ENCODE measurements at regions not wholly inside any gene's neighbourhood (a gene's known extent, or its start where the extent isn't known, plus 50 kb on each side); places are given as distances from the start of the nearest gene placed in this dataset.

DNA sequence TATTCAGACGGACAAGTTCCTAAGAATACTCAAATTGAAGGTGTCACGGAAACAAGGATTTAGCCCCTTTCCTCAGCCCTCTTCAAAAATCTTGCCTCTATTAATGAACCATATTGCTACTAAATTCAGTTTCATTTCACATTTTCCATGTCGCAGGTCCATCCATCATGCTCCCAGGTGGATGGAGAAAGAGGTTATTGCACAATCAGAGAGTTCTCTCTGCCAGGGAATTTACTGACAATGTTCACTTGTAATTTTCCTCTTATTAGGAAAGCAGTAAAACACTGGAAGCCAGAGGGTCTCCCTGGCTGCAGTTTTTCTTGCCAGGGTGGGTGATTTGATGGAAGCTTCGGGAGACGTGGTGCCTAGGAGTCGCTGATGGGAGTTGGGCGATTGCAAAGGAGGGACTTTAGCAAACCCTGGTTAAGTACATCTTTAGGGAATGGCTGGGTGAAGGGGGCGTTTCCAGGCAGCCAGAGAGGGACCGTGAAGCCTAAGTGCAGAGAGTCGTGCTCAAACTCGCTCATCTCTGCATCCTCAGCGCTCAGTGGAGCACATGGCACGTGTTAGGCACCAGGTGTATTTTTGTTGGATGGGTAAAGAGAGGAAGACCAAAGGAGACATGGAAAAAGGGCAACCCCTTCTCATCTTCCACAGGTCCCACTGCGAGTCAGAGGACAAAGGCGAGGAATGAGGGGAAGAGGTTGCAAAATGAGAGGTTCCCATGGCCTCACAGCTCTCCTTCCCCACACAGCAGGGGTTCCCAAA lies 321.9 kb upstream of the CDH4 start:
- H3K4me1 Mint-ChIP-seq = no peaks in the 10 kb centered on the region
- H3K4me3 Mint-ChIP-seq = no peak overlapping the region
- no peak for ATAC-seq
- H3K9me3 ChIP-seq (ENCODE audit: control insufficient read depth, low read length, poor library complexity, severe bottlenecking) = no peaks in the 10 kb centered on the region
- peaks cover 26% of the 10 kb centered on the region for H3K27me3 Mint-ChIP-seq
- no peak overlapping the region for H3K27ac Mint-ChIP-seq
- DNase-seq = no peak
- H3K36me3 Mint-ChIP-seq (ENCODE audit: low read depth) = no peaks in the 10 kb centered on the region

- no peaks in the 10 kb centered on the region for H3K36me3 Mint-ChIP-seq (ENCODE audit: low read depth)
- no peaks in the 10 kb centered on the region for H3K9me3 ChIP-seq (ENCODE audit: control insufficient read depth, low read length, poor library complexity, severe bottlenecking)
Measured at GRCh38 chr20:60931696-60932095, 320.4 kb upstream of the CDH4 start.

GRCh38 chr20:60934724-60935123 lies 317.3 kb upstream of the CDH4 start:
- Mint-ChIP-seq H3K4me3 (no peak overlapping the region), H3K4me1 (no peaks in the 10 kb centered on the region), H3K27me3 (peaks cover 25% of the 10 kb centered on the region), H3K36me3 (ENCODE audit: low read depth) (no peaks in the 10 kb centered on the region), H3K27ac (no peak overlapping the region)
- H3K9me3 ChIP-seq (ENCODE audit: control insufficient read depth, low read length, poor library complexity, severe bottlenecking) = no peaks in the 10 kb centered on the region
- ATAC-seq = no peak
- DNase-seq = no peak

More at GRCh38 chr20:60931696-60932095, 320.4 kb upstream of the CDH4 start:
- DNase-seq = no peak
- Mint-ChIP-seq H3K27ac (no peak overlapping the region), H3K4me3 (no peak overlapping the region), H3K4me1 (no peaks in the 10 kb centered on the region), H3K27me3 (peaks cover 26% of the 10 kb centered on the region)
- no peak for ATAC-seq

DNA sequence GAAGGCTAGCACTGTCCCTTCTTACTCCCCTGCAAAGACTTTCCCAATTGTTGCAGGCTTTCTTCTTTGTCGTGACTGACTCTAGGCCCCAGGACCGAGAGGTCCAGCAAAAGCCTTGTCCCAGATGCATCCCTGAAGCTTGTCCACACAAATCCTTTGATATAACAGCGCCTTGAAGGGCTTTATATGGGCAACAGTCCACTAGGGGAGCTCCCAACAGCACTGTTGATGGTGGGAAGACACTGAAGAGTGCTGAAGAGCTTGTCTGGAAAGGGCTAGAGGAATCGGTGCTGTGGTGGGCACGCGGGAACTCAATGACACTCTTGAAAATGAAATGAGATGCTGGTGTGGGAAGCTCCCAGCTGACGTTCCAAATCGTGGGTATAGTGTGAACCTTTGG lies 316.1 kb upstream of the CDH4 start:
- ATAC-seq (no peak), DNase-seq (no peak)
- Mint-ChIP-seq H3K27me3 (peaks cover 18% of the 10 kb centered on the region), H3K36me3 (ENCODE audit: low read depth) (no peaks in the 10 kb centered on the region), H3K4me1 (no peaks in the 10 kb centered on the region), H3K27ac (no peak overlapping the region), H3K4me3 (no peak overlapping the region)
- no peaks in the 10 kb centered on the region for H3K9me3 ChIP-seq (ENCODE audit: control insufficient read depth, low read length, poor library complexity, severe bottlenecking)

- Mint-ChIP-seq H3K4me3 (no peak overlapping the region), H3K36me3 (ENCODE audit: low read depth) (no peaks in the 10 kb centered on the region), H3K27me3 (peaks cover 2% of the 10 kb centered on the region), H3K4me1 (no peaks in the 10 kb centered on the region), H3K27ac (no peak overlapping the region)
- H3K9me3 ChIP-seq (ENCODE audit: control insufficient read depth, low read length, poor library complexity, severe bottlenecking) = no peaks in the 10 kb centered on the region
- ATAC-seq (no peak), DNase-seq (no peak)
Measured at GRCh38 chr20:60937585-60937984, 314.5 kb upstream of the CDH4 start.

- no peak for DNase-seq
- no peaks in the 10 kb centered on the region for H3K4me1 Mint-ChIP-seq
- H3K36me3 Mint-ChIP-seq (ENCODE audit: low read depth) = no peaks in the 10 kb centered on the region
- ATAC-seq = no peak
- H3K4me3 Mint-ChIP-seq = no peak overlapping the region
- H3K9me3 ChIP-seq (ENCODE audit: control insufficient read depth, low read length, poor library complexity, severe bottlenecking) = no peaks in the 10 kb centered on the region
- H3K27ac Mint-ChIP-seq = no peak overlapping the region
- H3K27me3 Mint-ChIP-seq = no peaks in the 10 kb centered on the region
Measured at GRCh38 chr20:60941379-60941778, 310.7 kb upstream of the CDH4 start.

GRCh38 chr20:60947819-60948218 lies 304.2 kb upstream of the CDH4 start:
- H3K36me3 Mint-ChIP-seq (ENCODE audit: low read depth) = no peaks in the 10 kb centered on the region
- ATAC-seq (no peak), DNase-seq (no peak)
- no peaks in the 10 kb centered on the region for H3K4me1 Mint-ChIP-seq
- H3K9me3 ChIP-seq (ENCODE audit: control insufficient read depth, low read length, poor library complexity, severe bottlenecking) = no peaks in the 10 kb centered on the region
- H3K27ac Mint-ChIP-seq = no peak overlapping the region
- no peak overlapping the region for H3K4me3 Mint-ChIP-seq
- H3K27me3 Mint-ChIP-seq = no peaks in the 10 kb centered on the region

GRCh38 chr20:60948224-60948623 lies 303.8 kb upstream of the CDH4 start:
- no peaks in the 10 kb centered on the region for H3K27me3 Mint-ChIP-seq
- ATAC-seq = no peak
- H3K27ac Mint-ChIP-seq = no peak overlapping the region
- no peak for DNase-seq
- H3K9me3 ChIP-seq (ENCODE audit: control insufficient read depth, low read length, poor library complexity, severe bottlenecking) = no peaks in the 10 kb centered on the region
- no peaks in the 10 kb centered on the region for H3K36me3 Mint-ChIP-seq (ENCODE audit: low read depth)
- no peaks in the 10 kb centered on the region for H3K4me1 Mint-ChIP-seq
- no peak overlapping the region for H3K4me3 Mint-ChIP-seq

- no peaks in the 10 kb centered on the region for H3K4me1 Mint-ChIP-seq
- ATAC-seq = no peak
- H3K36me3 Mint-ChIP-seq (ENCODE audit: low read depth) = no peaks in the 10 kb centered on the region
- no peak overlapping the region for H3K27ac Mint-ChIP-seq
- H3K9me3 ChIP-seq (ENCODE audit: control insufficient read depth, low read length, poor library complexity, severe bottlenecking) = no peaks in the 10 kb centered on the region
- no peaks in the 10 kb centered on the region for H3K27me3 Mint-ChIP-seq
- no peak overlapping the region for H3K4me3 Mint-ChIP-seq
- DNase-seq = no peak
Measured at GRCh38 chr20:60950561-60950960, 301.5 kb upstream of the CDH4 start.

GRCh38 chr20:60950974-60951373 lies 301.1 kb upstream of the CDH4 start:
- no peaks in the 10 kb centered on the region for H3K4me1 Mint-ChIP-seq
- H3K27ac Mint-ChIP-seq = no peak overlapping the region
- no peaks in the 10 kb centered on the region for H3K36me3 Mint-ChIP-seq (ENCODE audit: low read depth)
- no peaks in the 10 kb centered on the region for H3K9me3 ChIP-seq (ENCODE audit: control insufficient read depth, low read length, poor library complexity, severe bottlenecking)
- ATAC-seq (no peak), DNase-seq (no peak)
- H3K4me3 Mint-ChIP-seq = no peak overlapping the region
- H3K27me3 Mint-ChIP-seq = no peaks in the 10 kb centered on the region

- ATAC-seq = no peak
- Mint-ChIP-seq H3K36me3 (ENCODE audit: low read depth) (no peaks in the 10 kb centered on the region), H3K4me1 (no peaks in the 10 kb centered on the region), H3K27me3 (no peaks in the 10 kb centered on the region), H3K4me3 (no peak overlapping the region), H3K27ac (no peak overlapping the region)
- no peak for DNase-seq
- no peaks in the 10 kb centered on the region for H3K9me3 ChIP-seq (ENCODE audit: control insufficient read depth, low read length, poor library complexity, severe bottlenecking)
Measured at GRCh38 chr20:60952861-60953260, 299.2 kb upstream of the CDH4 start.

- ATAC-seq (no peak), DNase-seq (no peak)
- Mint-ChIP-seq H3K36me3 (ENCODE audit: low read depth) (no peaks in the 10 kb centered on the region), H3K4me3 (no peak overlapping the region), H3K27ac (no peak overlapping the region), H3K27me3 (no peaks in the 10 kb centered on the region), H3K4me1 (no peaks in the 10 kb centered on the region)
- no peaks in the 10 kb centered on the region for H3K9me3 ChIP-seq (ENCODE audit: control insufficient read depth, low read length, poor library complexity, severe bottlenecking)
Measured at GRCh38 chr20:60953321-60953720, 298.7 kb upstream of the CDH4 start.

DNA sequence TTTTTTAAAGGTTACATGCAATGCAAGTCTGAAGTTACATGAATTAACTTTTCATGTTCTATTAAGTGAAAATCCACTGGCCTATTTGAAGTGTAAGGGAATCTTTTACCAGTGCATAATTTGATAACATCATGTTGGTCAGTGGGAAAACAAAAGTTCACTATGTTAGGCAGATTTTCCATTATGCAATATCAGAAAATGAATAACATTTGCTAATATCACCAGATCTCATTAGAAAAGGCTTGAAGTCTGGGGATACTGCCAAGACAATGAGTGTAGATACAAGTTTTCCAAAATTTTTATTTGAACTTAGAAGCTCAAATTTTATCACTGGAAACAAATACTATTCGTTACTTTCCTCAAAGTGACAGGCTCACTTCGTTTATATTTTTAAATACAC lies 296.4 kb upstream of the CDH4 start:
- no peaks in the 10 kb centered on the region for H3K36me3 Mint-ChIP-seq (ENCODE audit: low read depth)
- DNase-seq (no peak), ATAC-seq (no peak)
- H3K9me3 ChIP-seq (ENCODE audit: control insufficient read depth, low read length, poor library complexity, severe bottlenecking) = no peaks in the 10 kb centered on the region
- H3K27me3 Mint-ChIP-seq = peaks cover 4% of the 10 kb centered on the region
- no peaks in the 10 kb centered on the region for H3K4me1 Mint-ChIP-seq
- no peak overlapping the region for H3K27ac Mint-ChIP-seq
- H3K4me3 Mint-ChIP-seq = no peak overlapping the region

DNA sequence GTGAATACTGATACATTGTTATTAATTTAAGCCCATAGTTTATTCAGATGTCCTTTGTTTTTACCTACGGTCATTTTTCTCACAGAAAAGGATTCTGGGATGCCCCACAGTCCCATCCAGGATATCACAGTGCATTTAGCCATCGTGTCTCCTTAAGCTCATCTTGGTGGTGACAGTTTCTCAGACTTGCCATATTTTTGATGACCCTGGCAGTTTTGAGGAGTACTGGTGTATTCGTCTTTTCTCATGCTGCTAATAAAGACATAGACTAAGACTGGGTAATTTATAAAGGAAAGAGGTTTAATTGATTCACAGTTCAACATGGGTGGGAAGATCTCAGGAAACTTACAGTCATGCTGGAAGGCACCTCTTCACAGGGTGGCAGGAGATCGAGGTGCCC lies 295.9 kb upstream of the CDH4 start:
- DNase-seq (no peak), ATAC-seq (no peak)
- H3K9me3 ChIP-seq (ENCODE audit: control insufficient read depth, low read length, poor library complexity, severe bottlenecking) = no peaks in the 10 kb centered on the region
- Mint-ChIP-seq H3K27ac (no peak overlapping the region), H3K27me3 (peaks cover 5% of the 10 kb centered on the region), H3K36me3 (ENCODE audit: low read depth) (no peaks in the 10 kb centered on the region), H3K4me1 (no peaks in the 10 kb centered on the region), H3K4me3 (no peak overlapping the region)
